CD14-positive monocyte (primary cell): ENCODE measurements at regions not wholly inside any gene's neighbourhood (a gene's known extent, or its start where the extent isn't known, plus 50 kb on each side); places are given as distances from the start of the nearest gene placed in this dataset.

Experiments
- DNase-seq, 3 donors: peaks; one replicate each; pipeline ENCODE4 v3.0.0-alpha.2; 2011 to 2022
- H2AFZ ChIP-seq: 2 replicates; pipeline ENCODE4 v1.6.0; 2012; ENCODE audit warnings: mild to moderate bottlenecking, low read depth, low read length, inconsistent platforms; ENCODE audit not compliant: insufficient read depth, poor library complexity, severe bottlenecking
- H3K27ac ChIP-seq, 2 donors: 1 replicate in 1 of 2; 2 replicates in 1 of 2; pipeline ENCODE4 v1.5.1; 2012 to 2013; ENCODE audit warnings: low read length in 2 of 2, control low read depth in 1 of 2, inconsistent platforms in 1 of 2, low read depth in 1 of 2, mild to moderate bottlenecking in 1 of 2
- H3K27me3 ChIP-seq, 2 donors: one replicate each; pipeline versions ENCODE4 v1.6.0 to v1.6.1; 2011 to 2013; ENCODE audit warnings: low read length in 2 of 2; ENCODE audit not compliant: control insufficient read depth in 2 of 2, insufficient read depth in 2 of 2
- H3K36me3 ChIP-seq, 2 donors: replicated peaks in 1 of 2; 1 replicate in 1 of 2; 2 replicates in 1 of 2; pipeline versions ENCODE4 v1.5.1 to v1.6.1; 2012 to 2013; ENCODE audit warnings: low read length in 2 of 2, control low read depth in 1 of 2, inconsistent platforms in 1 of 2, mild to moderate bottlenecking in 1 of 2; ENCODE audit not compliant: insufficient read depth in 2 of 2, control insufficient read depth in 1 of 2
- H3K4me1 ChIP-seq, 2 donors: 1 replicate in 1 of 2; 2 replicates in 1 of 2; pipeline versions ENCODE4 v1.5.1 to v1.6.1; 2012 to 2013; ENCODE audit warnings: low read length in 2 of 2, control low read depth in 1 of 2, inconsistent platforms in 1 of 2, mild to moderate bottlenecking in 1 of 2, moderate library complexity in 1 of 2; ENCODE audit not compliant: insufficient read depth in 2 of 2, control insufficient read depth in 1 of 2
- H3K4me2 ChIP-seq: replicated peaks from 2 replicates; pipeline ENCODE3; 2012; ENCODE audit warnings: low read length, moderate library complexity, mild to moderate bottlenecking; ENCODE audit not compliant: poor library complexity, severe bottlenecking; ENCODE audit errors: extremely low read depth
- H3K4me3 ChIP-seq, 3 experiments: fragments of 200-600 bp in 1 of 3; sonication (generic) in 1 of 3; replicated peaks in 1 of 3; 1 replicate in 2 of 3; 2 replicates in 1 of 3; pipeline ENCODE4 v1.5.1; 2011 to 2013; ENCODE audit warnings: low read length in 3 of 3, mild to moderate bottlenecking in 3 of 3, control low read depth in 2 of 3, low read depth in 2 of 3, inconsistent platforms in 1 of 3, moderate library complexity in 1 of 3
- H3K79me2 ChIP-seq: 2 replicates; pipeline ENCODE4 v1.6.0; 2012; ENCODE audit warnings: mild to moderate bottlenecking, control low read depth, inconsistent platforms, low read length, moderate library complexity; ENCODE audit not compliant: insufficient read depth
- H3K9ac ChIP-seq: 2 replicates; pipeline ENCODE4 v1.6.0; 2017; ENCODE audit warnings: low read length, mild to moderate bottlenecking; ENCODE audit not compliant: insufficient read depth, poor library complexity, severe bottlenecking
- H3K9me3 ChIP-seq, 2 donors: replicated peaks in 1 of 2; 1 replicate in 1 of 2; 2 replicates in 1 of 2; pipeline versions ENCODE4 v1.5.1 to v1.6.1; 2012 to 2013; ENCODE audit warnings: low read length in 2 of 2, control low read depth in 1 of 2; ENCODE audit not compliant: control insufficient read depth in 1 of 2, insufficient read depth in 1 of 2
- H4K20me1 ChIP-seq: 2 replicates; pipeline ENCODE4 v1.6.0; 2012; ENCODE audit warnings: mild to moderate bottlenecking, low read length, control low read depth, moderate library complexity; ENCODE audit not compliant: insufficient read depth
- H3K27ac Mint-ChIP-seq, 7 donors: one replicate each; pipeline ENCODE4 v1.8.0; 2020; ENCODE audit warnings: mild to moderate bottlenecking in 7 of 7, mixed read lengths in 7 of 7, moderate library complexity in 6 of 7, inconsistent platforms in 2 of 7
- H3K27me3 Mint-ChIP-seq, 3 donors: one replicate each; pipeline ENCODE4 v1.8.0; 2021 to 2022; ENCODE audit warnings: low read depth in 3 of 3, mild to moderate bottlenecking in 3 of 3, mixed read lengths in 3 of 3, moderate library complexity in 3 of 3, inconsistent platforms in 1 of 3
- H3K36me3 Mint-ChIP-seq, 2 donors: one replicate each; pipeline ENCODE4 v1.8.0; 2020; ENCODE audit warnings: mixed read lengths in 2 of 2, inconsistent platforms in 1 of 2, mild to moderate bottlenecking in 1 of 2
- H3K4me1 Mint-ChIP-seq: one replicate; pipeline ENCODE4 v1.8.0; 2020; ENCODE audit warnings: mild to moderate bottlenecking, mixed read lengths
- H3K4me3 Mint-ChIP-seq, 2 donors: one replicate each; pipeline ENCODE4 v1.8.0; 2020; ENCODE audit warnings: mild to moderate bottlenecking in 2 of 2, mixed read lengths in 2 of 2, moderate library complexity in 1 of 2
- H3K9me3 Mint-ChIP-seq, 7 donors: one replicate each; pipeline ENCODE4 v1.8.0; 2020 to 2022; ENCODE audit warnings: mixed read lengths in 7 of 7, mild to moderate bottlenecking in 6 of 7, moderate library complexity in 6 of 7, inconsistent platforms in 2 of 7
- WGBS: methylation state at CpG from one replicate; pipeline ENCODE4 v1.1.5; 2013; ENCODE audit warnings: missing lambda C conversion rate; ENCODE audit not compliant: insufficient coverage; 5-methylcytosine and 5-hydroxymethylcytosine counted together
- intact Hi-C, 2 donors: fragments of 100-400 bp; cut with micrococcal nuclease; formaldehyde crosslinking; loops; one replicate each; pipeline versions ENCODE4 v1.15.0 to v1.15.1; 2023
- TF ChIP-seq, protein P1 (sequence below): fragments of 200-600 bp; IDR thresholded peaks from one replicate; pipeline ENCODE4 v1.8.0; 2022; ENCODE audit warnings: antibody characterized with exemption, mild to moderate bottlenecking

DNA sequence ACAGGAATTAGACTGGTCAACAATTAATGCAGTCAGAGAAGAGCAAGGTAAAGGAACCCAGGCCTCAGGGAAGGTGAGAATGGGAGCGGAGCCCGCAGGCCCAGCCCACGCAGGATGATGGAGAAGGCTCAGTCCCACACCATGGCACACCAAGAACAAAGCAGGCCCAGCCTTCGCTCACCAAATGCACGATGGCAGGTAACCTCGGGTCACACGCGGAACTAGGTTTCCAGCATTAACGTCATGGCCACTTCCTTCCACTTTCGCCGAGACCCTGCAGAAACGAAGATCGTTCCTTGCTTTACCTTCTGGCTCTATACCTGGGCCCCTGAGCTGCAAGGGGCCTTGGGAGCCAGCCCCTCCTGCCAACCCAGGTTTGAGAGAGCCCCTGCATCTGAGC, 240.2 kb upstream of the C1orf174 start:
- H3K27me3 Mint-ChIP-seq = peaks cover 2 to 14% (median 3%) of the 10 kb centered on the region in 3 donors
- no peak overlapping the region for H2AFZ ChIP-seq
- H3K27me3 ChIP-seq = peaks cover 0 to 2% of the 10 kb centered on the region in 2 donors
- TF ChIP-seq, protein P1, sequence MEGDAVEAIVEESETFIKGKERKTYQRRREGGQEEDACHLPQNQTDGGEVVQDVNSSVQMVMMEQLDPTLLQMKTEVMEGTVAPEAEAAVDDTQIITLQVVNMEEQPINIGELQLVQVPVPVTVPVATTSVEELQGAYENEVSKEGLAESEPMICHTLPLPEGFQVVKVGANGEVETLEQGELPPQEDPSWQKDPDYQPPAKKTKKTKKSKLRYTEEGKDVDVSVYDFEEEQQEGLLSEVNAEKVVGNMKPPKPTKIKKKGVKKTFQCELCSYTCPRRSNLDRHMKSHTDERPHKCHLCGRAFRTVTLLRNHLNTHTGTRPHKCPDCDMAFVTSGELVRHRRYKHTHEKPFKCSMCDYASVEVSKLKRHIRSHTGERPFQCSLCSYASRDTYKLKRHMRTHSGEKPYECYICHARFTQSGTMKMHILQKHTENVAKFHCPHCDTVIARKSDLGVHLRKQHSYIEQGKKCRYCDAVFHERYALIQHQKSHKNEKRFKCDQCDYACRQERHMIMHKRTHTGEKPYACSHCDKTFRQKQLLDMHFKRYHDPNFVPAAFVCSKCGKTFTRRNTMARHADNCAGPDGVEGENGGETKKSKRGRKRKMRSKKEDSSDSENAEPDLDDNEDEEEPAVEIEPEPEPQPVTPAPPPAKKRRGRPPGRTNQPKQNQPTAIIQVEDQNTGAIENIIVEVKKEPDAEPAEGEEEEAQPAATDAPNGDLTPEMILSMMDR = no peak
- H3K9me3 ChIP-seq = peaks cover 12 to 18% of the 10 kb centered on the region in 2 donors
- no peak overlapping the region for H3K4me2 ChIP-seq
- no peaks in the 10 kb centered on the region for H3K79me2 ChIP-seq
- H3K27ac Mint-ChIP-seq = no peak overlapping the region
- no peaks in the 10 kb centered on the region for H3K36me3 ChIP-seq
- no peaks in the 10 kb centered on the region for H3K4me1 ChIP-seq
- no peak overlapping the region for H3K9ac ChIP-seq
- H4K20me1 ChIP-seq = no peaks in the 10 kb centered on the region
- no peaks in the 10 kb centered on the region for H3K4me1 Mint-ChIP-seq
- no peak for DNase-seq
- no peak overlapping the region for H3K27ac ChIP-seq
- H3K36me3 Mint-ChIP-seq = no peaks in the 10 kb centered on the region
- intact Hi-C loops = no loop called here
- H3K4me3 ChIP-seq = no peak overlapping the region
- H3K9me3 Mint-ChIP-seq = peaks cover 5 to 19% (median 16%) of the 10 kb centered on the region in 7 donors
- H3K4me3 Mint-ChIP-seq = no peak overlapping the region
- 36% methylated on average over 13 of the region's 13 CpGs for WGBS

DNA sequence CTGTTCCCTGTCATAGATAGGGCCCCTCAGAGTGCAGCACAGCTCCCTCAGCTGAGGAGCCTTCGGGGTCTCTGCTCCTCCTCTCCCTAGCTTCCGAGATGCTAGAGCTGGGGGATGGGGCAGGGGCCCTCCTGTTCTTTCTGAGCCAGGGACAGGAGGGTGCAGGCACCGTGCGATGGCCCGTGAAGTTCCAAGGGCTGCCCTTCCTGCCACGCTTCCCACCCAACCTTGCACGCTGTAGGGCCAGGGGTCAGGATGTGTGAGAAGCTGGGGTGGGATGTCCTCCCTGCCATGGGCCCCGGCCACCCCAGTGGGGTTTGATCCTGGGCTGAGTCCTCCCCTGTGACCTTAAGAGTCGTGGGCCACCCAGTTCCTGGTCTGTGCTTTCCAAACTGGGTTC, 240.7 kb upstream of the C1orf174 start:
- H3K4me1 ChIP-seq = no peaks in the 10 kb centered on the region
- no peak for DNase-seq
- no peaks in the 10 kb centered on the region for H3K36me3 Mint-ChIP-seq
- peaks cover 0 to 2% of the 10 kb centered on the region in 2 donors for H3K27me3 ChIP-seq
- no peak overlapping the region for H3K9ac ChIP-seq
- H3K4me1 Mint-ChIP-seq = no peaks in the 10 kb centered on the region
- intact Hi-C loops = no loop called here
- H3K4me3 ChIP-seq = no peak overlapping the region
- H3K36me3 ChIP-seq = no peaks in the 10 kb centered on the region
- H3K79me2 ChIP-seq = no peaks in the 10 kb centered on the region
- WGBS = 82% methylated on average over 5 of the region's 9 CpGs
- peaks cover 2 to 15% (median 14%) of the 10 kb centered on the region in 7 donors for H3K9me3 Mint-ChIP-seq
- H4K20me1 ChIP-seq = no peaks in the 10 kb centered on the region
- H3K27ac Mint-ChIP-seq = no peak overlapping the region
- H3K4me3 Mint-ChIP-seq = no peak overlapping the region
- no peak overlapping the region for H3K4me2 ChIP-seq
- no peak overlapping the region for H3K27ac ChIP-seq
- TF ChIP-seq, protein P1 = no peak
- no peak overlapping the region for H2AFZ ChIP-seq
- H3K9me3 ChIP-seq = peaks cover 10 to 12% of the 10 kb centered on the region in 2 donors
- H3K27me3 Mint-ChIP-seq = peaks cover 2 to 14% (median 3%) of the 10 kb centered on the region in 3 donors
